ENCODE measurements at regions not wholly inside any gene's neighbourhood (a gene's known extent, or its start where the extent isn't known, plus 50 kb on each side); places are given as distances from the start of the nearest gene placed in this dataset.

- DNase-seq: no peak
Measured at GRCh38 chr10:78531088-78531487, 497.4 kb downstream of the RPS24 start.

GRCh38 chr10:78532480-78533042, 498.9 kb downstream of the RPS24 start:
- DNase-seq: no peak

DNA sequence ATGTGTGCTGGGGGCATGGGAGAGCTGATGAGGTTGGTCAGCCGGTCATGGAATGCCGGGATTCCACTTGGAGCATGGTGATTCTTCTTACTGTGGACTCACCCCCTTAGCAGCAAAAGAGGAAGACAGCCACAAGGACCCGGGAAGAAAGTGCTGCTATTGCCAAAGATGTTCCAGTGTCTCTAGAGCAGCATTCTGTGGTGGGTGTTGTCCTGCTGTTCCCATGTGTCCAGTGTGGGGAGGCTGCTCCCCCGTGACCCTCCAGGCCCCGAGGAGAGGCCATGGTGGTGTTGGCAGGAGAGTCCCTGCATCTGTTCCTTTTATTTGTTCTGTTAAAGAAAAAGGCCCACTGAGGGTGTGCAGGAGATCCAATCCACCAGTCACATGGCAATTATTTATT, 499.4 kb downstream of the RPS24 start:
- no peak for DNase-seq

GRCh38 chr10:78533776-78534175, 500.1 kb downstream of the RPS24 start:
- no peak for DNase-seq

GRCh38 chr10:78535716-78536218, 502.1 kb downstream of the RPS24 start:
- no peak for DNase-seq

- no peak for DNase-seq
Measured at GRCh38 chr10:78537018-78537417, 503.4 kb downstream of the RPS24 start.

GRCh38 chr10:78539247-78539766, 505.6 kb downstream of the RPS24 start:
- DNase-seq: no peak

- DNase-seq: no peak
Measured at GRCh38 chr10:78540355-78541076, 506.9 kb downstream of the RPS24 start.

GRCh38 chr10:78541481-78542140, 507.9 kb downstream of the RPS24 start:
- peak; percentile 61 for DNase-seq

DNA sequence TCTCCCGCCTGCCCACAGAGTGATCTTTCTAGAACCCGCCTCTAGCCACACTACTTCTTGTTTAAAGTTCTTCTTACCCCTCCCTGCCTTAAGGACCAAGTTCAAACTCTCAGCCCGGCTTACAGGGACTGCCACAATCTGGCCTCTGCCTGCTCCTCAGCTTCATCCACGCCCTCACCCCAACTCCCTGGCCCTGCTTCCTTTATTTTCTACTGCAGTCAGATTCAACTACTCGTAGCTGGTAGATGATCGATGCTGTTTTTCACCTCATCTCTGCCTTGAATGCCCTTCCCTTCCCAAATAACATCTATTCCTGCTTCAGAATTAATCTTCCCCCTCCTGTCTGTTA, 508.5 kb downstream of the RPS24 start:
- DNase-seq: no peak

GRCh38 chr10:78542521-78542920, 508.9 kb downstream of the RPS24 start:
- no peak for DNase-seq

DNA sequence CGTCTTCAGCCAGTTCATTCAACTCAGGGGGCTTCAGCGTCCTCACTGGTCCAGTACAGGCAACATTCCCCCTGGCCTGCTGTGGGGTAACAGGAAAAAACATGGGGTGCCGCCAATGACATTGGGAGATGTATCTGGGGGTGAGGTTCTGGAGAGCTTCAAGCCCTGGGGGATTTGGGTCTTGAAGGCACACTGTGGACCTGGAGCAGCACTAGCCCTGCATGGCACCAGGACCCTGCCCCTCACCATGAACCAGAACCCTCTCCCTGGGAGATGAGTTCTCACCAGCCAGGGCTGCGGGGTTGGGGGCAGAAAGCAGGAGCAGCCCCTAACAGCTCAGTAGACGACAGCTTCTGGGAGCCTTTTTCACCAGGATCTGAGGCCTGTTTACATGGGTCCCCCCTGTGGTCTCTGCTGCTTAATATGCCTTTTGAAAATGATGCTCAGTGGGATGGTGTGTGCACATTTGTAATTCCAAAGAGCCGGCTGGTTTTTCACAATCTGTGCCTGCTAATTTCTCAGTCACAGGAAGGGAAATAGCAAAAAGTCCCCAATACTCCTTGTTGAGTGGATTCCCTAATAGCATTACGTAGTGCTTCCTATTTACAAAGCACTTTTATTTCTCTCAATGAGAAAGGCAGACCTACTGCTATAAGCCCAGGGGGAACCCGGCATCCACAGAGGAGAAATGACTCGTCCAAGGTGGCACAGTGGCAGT, 509.5 kb downstream of the RPS24 start:
- DNase-seq: no peak

DNA sequence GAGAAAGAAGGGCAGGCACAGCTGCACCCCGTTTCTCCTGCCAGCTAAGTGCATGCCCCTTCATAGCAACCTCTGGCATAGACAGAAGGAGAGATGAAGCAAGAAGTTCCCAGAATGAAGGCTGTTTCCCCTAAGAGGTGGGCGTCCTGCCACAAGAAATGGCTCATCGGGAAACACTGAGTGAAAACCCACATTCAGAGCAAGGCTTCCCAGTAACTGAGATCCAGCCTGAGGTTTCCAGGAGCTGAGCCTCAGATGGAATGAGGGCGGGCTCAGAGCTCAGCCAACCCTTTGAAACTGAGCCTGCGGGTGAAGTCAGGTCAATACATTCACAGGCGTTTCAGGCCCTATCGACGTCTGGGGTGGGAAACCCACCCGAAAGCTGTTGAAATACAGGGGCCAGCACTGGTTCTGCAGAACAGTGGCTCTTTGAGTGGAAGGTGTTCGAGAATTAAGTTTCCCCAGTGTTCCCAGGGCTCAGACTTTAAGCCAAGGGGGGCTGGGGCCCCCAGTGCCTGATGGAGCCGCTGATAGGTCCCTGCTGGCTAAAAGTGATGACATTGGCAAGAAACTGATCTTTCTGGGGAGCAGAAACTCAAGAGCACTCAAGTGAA, 510.2 kb downstream of the RPS24 start:
- peak; percentile 95 for DNase-seq

DNA sequence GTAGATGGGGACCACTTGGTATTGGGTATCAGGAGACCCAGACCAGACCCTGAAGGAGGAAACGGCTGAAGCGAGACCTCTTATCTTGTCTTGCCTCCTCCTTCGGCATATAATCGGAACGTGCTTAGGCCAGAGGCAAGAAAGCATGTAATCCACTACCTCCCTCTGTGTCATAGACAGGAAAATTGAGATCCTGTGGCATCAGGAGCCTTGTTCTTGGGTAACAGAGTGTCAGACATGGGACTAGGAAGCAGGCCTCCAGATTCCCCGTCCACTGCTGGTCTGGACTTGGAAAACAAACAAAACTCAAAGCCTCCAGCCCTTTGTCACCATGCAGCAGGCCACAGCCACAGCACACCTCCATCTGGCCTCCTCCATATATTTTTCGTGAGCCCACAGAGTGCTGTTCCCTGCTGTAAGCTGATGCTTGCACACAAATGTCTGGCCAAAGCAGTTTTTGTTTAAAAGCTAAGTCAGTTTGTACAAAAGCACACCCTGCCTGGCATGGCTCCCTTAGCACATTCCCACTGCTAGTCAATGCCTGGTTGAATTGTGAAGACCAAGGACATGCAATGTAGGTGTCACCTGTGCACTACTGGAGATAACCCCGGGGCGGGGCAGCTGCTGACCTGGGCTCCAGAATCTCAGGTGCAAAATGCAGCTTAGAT, 510.9 kb downstream of the RPS24 start:
- DNase-seq: no peak

DNA sequence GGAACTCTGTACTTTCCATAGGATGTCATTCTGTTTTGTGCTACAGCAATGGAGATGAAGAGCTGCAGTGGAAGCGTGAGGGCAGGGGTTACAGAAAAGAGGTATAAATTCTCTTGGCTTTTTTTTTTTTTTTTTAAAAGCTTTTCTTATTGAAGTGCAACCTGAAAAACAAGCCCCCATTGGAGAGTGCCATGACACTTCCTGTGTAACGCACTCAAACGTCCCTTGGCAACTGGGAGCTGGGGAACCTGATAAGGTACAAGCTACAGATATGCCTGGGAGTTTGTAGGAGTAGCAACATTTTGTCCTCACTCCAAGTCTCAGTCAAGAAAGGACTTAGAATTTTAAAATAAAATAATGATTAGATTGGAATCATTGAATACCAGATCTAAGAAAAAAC, 512.1 kb downstream of the RPS24 start:
- DNase-seq: no peak

DNA sequence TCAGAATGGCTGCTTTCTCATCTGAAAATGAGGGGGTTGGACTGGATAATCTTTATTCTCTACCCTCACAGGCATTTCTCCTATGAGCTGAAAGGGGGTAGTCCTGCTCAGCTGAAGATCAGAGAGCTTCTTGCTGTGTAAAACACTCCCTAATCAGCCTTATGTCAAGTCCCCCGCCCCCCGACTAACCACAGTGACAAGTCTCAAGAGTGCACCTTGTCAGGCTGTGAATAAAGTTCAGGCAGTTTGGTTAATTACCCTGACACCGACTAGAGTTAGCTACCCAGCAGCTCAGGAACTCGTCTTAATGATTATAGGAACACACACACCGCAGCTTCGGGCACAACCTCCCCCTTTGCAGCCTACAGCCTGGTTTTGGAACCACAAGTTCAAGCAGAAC, 513.7 kb downstream of the RPS24 start:
- no peak for DNase-seq

DNA sequence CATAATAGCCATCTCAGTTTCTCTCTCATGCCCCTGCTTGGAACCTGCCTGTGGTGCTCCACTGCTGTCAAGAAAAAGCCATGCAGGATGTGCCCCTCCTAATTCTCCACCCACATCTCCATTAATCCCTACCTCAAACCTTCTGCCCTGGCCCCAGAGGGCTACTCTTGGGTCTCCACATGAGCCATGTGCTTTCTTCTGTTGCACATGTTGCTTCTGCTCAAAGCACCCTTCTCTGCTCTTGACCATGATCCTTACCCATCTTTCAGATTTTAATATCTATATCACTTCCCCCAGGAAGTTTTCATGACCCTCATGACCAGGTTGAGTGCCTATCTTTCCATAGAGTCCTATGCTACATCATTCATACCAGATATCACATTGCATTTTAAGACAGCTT, 514.2 kb downstream of the RPS24 start:
- DNase-seq: no peak

DNA sequence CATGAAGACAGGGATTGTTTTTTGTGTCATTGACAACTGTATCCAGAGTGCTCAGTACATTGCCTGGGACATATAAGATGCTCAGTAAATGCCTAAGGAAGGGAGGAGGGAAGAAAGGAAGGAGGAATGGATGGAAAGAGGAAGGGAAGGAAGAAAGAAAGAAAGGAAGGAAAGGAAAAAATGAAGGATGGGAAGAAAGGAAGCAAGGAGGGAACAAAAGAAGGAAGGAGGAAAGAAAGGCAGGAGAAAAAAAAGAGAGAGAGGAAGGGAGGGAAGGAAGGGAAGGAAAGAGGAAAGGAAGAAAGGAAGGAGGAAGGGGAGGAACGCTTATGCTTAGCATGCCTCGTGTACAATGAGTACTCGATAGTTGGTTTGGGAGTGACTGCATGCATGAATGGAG, 514.7 kb downstream of the RPS24 start:
- no peak for DNase-seq

GRCh38 chr10:78549140-78549935, 515.7 kb downstream of the RPS24 start:
- no peak for DNase-seq

- DNase-seq: no peak
Measured at GRCh38 chr10:78550090-78550489, 516.4 kb downstream of the RPS24 start.

GRCh38 chr10:78550716-78551115, 517.1 kb downstream of the RPS24 start:
- DNase-seq: no peak
